GM23248 (cell line): ENCODE measurements at regions not wholly inside any gene's neighbourhood (a gene's known extent, or its start where the extent isn't known, plus 50 kb on each side); places are given as distances from the start of the nearest gene placed in this dataset.

Source experiments
- EZH2 ChIP-seq: fragments of 200-600 bp; sonication (generic); IDR thresholded peaks from 2 replicates; pipeline ENCODE4 v1.6.1; 2018; ENCODE audit warnings: antibody characterized with exemption, mild to moderate bottlenecking; ENCODE audit not compliant: insufficient read depth, poor library complexity, severe bottlenecking
- EZH2phosphoT487 ChIP-seq: fragments of 200-600 bp; sonication (generic); IDR thresholded peaks from 2 replicates; pipeline ENCODE4 v1.6.1; 2018; ENCODE audit warnings: antibody characterized with exemption, moderate library complexity, mild to moderate bottlenecking, low read depth; ENCODE audit not compliant: insufficient read depth

- no peak for TF ChIP-seq EZH2
- TF ChIP-seq EZH2phosphoT487: no peak
Measured at GRCh38 chrX:101986586-101986985, 54.8 kb upstream of the ZMAT1 start.
